ENCODE measurements at regions not wholly inside any gene's neighbourhood (a gene's known extent, or its start where the extent isn't known, plus 50 kb on each side); places are given as distances from the start of the nearest gene placed in this dataset.

DNA sequence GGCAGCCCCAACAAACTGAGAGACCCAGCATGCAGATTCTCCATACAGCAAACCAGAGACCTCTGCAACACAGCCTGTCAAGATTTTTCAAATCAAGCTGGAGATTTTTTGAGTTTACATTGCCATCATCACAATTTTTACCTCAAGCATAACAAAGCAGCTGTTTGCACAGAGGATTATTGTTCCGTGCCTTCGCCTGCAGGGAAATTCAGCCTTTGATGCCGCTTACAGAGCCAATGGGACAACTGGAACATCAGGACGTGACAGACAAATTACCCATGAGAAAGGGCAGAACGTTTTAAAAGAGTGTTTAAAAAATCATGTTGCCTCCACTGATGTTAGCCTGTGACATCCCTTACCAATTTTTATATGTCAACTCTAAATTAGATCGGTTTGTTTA is 363.7 kb downstream of the FBXW7 start (continued):
- TF ChIP-seq SMAD5 (IDR thresholded peaks at IDR 0.05; ENCODE audit: low read depth) (no peak), SMC3 (IDR thresholded peaks at IDR 0.05; ENCODE audit: borderline replicate concordance, low read length) (no peak), FOXK2 (IDR thresholded peaks at IDR 0.05) (no peak), BCL11A (IDR thresholded peaks at IDR 0.05; ENCODE audit: low read depth, low read length) (no peak), RFX5 (IDR thresholded peaks at IDR 0.05; ENCODE audit: low read depth, low read length) (no peak), ESRRA (IDR thresholded peaks at IDR 0.05; ENCODE audit: low read length) (no peak), SREBF1 (IDR thresholded peaks at IDR 0.05; ENCODE audit: low read length) (no peak), ZNF384 (IDR thresholded peaks at IDR 0.05; ENCODE audit: borderline replicate concordance, low read depth, low read length) (no peak)
- TF ChIP-seq, protein P1, sequence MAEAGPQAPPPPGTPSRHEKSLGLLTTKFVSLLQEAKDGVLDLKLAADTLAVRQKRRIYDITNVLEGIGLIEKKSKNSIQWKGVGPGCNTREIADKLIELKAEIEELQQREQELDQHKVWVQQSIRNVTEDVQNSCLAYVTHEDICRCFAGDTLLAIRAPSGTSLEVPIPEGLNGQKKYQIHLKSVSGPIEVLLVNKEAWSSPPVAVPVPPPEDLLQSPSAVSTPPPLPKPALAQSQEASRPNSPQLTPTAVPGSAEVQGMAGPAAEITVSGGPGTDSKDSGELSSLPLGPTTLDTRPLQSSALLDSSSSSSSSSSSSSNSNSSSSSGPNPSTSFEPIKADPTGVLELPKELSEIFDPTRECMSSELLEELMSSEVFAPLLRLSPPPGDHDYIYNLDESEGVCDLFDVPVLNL (IDR thresholded peaks at IDR 0.05; ENCODE audit: low read depth, low read length): no peak

DNA sequence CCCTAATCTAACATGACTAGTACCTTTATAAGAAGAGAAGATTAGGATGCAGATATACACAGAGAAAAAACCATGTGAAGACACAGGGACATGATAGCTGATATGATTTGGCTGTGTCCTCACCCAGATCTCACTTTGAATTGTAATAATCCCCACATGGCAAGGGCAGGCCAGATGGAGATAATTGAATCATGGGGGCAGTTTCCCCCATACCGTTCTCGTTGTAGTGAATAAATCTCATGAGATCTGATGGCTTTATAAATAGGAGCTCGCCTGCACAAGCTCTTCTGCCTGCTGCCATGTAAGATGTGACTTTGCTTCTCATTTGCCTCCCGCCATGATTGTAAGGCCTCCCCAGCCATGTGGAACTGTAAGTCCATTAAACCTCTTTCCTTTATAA is 364.3 kb downstream of the FBXW7 start:
- no peak overlapping the region for H3K4me3 ChIP-seq
- no peaks in the 10 kb centered on the region for H4K20me1 ChIP-seq (ENCODE audit: control insufficient read depth, insufficient read depth)
- H3K27me3 ChIP-seq (replicated peaks in 1 of 2; ENCODE audit: control insufficient read depth in 2 of 2, insufficient read depth in 2 of 2, low read length in 1 of 2): no peaks in the 10 kb centered on the region; a peak in 1 of 4 replicates
- WGBS (ENCODE audit: insufficient coverage, insufficient replicate concordance, low lambda C conversion rate, missing lambda C conversion rate): 27% methylated on average over 4 of the region's 4 CpGs
- no peaks in the 10 kb centered on the region for H3K9me3 ChIP-seq (replicated peaks; ENCODE audit: control insufficient read depth, insufficient read depth, low read length)
- ATAC-seq (no peak), DNase-seq (ENCODE audit: low read depth, low spot score) (no peak), FAIRE-seq (no peak)
- ChIA-PET SMC1A (ENCODE audit: uncharacterized antibody, unreplicated experiment) (interaction anchor here (0.6 kb wide), 1 partner anchor 22 kb away, joined by 3 read pairs; no protein-coding TSS in a partner anchor), RAD21 (ENCODE audit: unreplicated experiment) (no interaction called here), CTCF (interaction anchor here (1.3 kb wide), 1 partner anchor 18 kb away, joined by 3 read pairs; no protein-coding TSS in a partner anchor), POLR2A (no interaction called here)
- no peak for TF ChIP-seq CREB1 (IDR thresholded peaks at IDR 0.05; ENCODE audit: low read depth)
- H3K9ac ChIP-seq (ENCODE audit: control insufficient read depth, insufficient read depth, low read length): no peak overlapping the region
- H3K79me2 ChIP-seq (ENCODE audit: control insufficient read depth, insufficient read depth, low read length): no peaks in the 10 kb centered on the region
- in situ Hi-C loops (cut with MboI) (no loop called here), intact Hi-C loops (cut with micrococcal nuclease; ENCODE audit: unreplicated experiment) (no loop called here)
- no peaks in the 10 kb centered on the region for H3K36me3 ChIP-seq (ENCODE audit: control insufficient read depth in 2 of 2, insufficient read depth in 2 of 2, low read length in 1 of 2)
- H2AFZ ChIP-seq (ENCODE audit: control insufficient read depth, low read depth, low read length): no peak overlapping the region
- H3K4me1 ChIP-seq (ENCODE audit: control insufficient read depth, insufficient read depth, low read length): no peaks in the 10 kb centered on the region
- no peak overlapping the region for H3K27ac ChIP-seq (ENCODE audit: control insufficient read depth, insufficient read depth)
- no TSS peak for BruUV-seq (replicated peaks)
- no peak overlapping the region for H3K4me2 ChIP-seq (ENCODE audit: control insufficient read depth, insufficient read depth)

All from GM12878 (cell line).